Mesothelial cell of epicardium (in vitro differentiated cells): ENCODE measurements at regions not wholly inside any gene's neighbourhood (a gene's known extent, or its start where the extent isn't known, plus 50 kb on each side); places are given as distances from the start of the nearest gene placed in this dataset.

Source experiments
- DNase-seq, 2 experiments: peaks; one replicate each; pipeline ENCODE4 v3.0.0; 2021; ENCODE audit warnings: low spot score in 2 of 2; ENCODE audit not compliant: unreplicated experiment in 2 of 2
- H3K27ac Mint-ChIP-seq: 2 replicates; pipeline ENCODE4 v1.8.0; 2021; ENCODE audit warnings: mixed read lengths
- H3K27me3 Mint-ChIP-seq: 2 replicates; pipeline ENCODE4 v1.8.0; 2021; ENCODE audit warnings: low read depth, mixed read lengths
- H3K36me3 Mint-ChIP-seq: 2 replicates; pipeline ENCODE4 v1.8.0; 2021; ENCODE audit warnings: mixed read lengths
- H3K4me1 Mint-ChIP-seq: 2 replicates; pipeline ENCODE4 v1.8.0; 2021; ENCODE audit warnings: mixed read lengths
- H3K4me3 Mint-ChIP-seq: 2 replicates; pipeline ENCODE4 v1.8.0; 2021; ENCODE audit warnings: mild to moderate bottlenecking, moderate library complexity, mixed read lengths
- H3K9me3 Mint-ChIP-seq: 2 replicates; pipeline ENCODE4 v1.8.0; 2021; ENCODE audit warnings: mixed read lengths
- TF ChIP-seq, protein P1 (sequence below): fragments of 200-600 bp; sonication (generic); IDR thresholded peaks from one replicate; pipeline ENCODE4 v1.5.0; 2021; ENCODE audit warnings: antibody characterized with exemption; ENCODE audit not compliant: unreplicated experiment

DNA sequence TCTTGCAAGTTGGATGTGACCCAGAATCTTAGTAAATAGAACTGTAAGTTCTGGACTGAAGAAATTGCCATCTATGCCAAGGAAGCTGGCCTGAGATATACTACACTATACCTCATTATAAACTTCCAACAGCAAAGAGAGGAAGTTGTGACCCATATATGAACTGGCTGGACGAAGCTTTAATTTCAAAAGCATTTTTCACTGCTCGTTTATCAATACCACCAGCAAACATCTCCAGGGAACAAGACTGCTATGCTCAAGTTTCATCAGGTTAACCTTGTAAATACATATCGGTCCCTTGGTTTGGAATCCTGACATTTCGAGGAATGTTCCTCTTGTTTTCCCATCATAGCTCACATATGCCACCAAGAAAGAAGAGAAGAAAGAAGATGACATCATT is 334.5 kb upstream of the IGFBP7 start:
- Mint-ChIP-seq H3K4me3 (no peak overlapping the region), H3K27me3 (no peaks in the 10 kb centered on the region), H3K27ac (no peak overlapping the region), H3K4me1 (peaks cover 46% of the 10 kb centered on the region), H3K9me3 (peaks cover 10% of the 10 kb centered on the region), H3K36me3 (peaks cover 2% of the 10 kb centered on the region)
- TF ChIP-seq, protein P1, sequence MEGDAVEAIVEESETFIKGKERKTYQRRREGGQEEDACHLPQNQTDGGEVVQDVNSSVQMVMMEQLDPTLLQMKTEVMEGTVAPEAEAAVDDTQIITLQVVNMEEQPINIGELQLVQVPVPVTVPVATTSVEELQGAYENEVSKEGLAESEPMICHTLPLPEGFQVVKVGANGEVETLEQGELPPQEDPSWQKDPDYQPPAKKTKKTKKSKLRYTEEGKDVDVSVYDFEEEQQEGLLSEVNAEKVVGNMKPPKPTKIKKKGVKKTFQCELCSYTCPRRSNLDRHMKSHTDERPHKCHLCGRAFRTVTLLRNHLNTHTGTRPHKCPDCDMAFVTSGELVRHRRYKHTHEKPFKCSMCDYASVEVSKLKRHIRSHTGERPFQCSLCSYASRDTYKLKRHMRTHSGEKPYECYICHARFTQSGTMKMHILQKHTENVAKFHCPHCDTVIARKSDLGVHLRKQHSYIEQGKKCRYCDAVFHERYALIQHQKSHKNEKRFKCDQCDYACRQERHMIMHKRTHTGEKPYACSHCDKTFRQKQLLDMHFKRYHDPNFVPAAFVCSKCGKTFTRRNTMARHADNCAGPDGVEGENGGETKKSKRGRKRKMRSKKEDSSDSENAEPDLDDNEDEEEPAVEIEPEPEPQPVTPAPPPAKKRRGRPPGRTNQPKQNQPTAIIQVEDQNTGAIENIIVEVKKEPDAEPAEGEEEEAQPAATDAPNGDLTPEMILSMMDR = no peak
- DNase-seq = no peak

DNA sequence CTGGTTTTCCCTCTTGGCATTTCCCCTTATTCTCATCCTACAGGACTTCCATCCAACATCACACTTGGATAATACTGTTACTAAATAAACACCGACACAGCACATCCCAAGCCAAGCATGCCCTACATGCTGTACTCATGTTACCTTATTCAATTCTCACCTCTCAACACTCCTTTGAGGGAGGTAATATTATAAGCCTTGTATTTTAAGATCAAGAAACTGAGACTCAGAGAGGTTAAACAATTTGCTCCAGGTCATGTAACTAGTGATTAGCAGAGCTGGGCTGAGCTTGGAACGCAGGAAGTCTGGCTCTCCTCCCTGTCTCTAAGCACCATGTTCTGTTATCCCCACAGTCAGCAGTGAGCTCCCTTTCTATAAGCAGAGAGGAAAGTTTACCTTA is 333.6 kb upstream of the IGFBP7 start:
- Mint-ChIP-seq H3K27ac (no peak overlapping the region), H3K9me3 (peaks cover 5% of the 10 kb centered on the region), H3K36me3 (peaks cover under 1% of the 10 kb centered on the region), H3K4me1 (peaks cover 46% of the 10 kb centered on the region), H3K4me3 (no peak overlapping the region), H3K27me3 (no peaks in the 10 kb centered on the region)
- TF ChIP-seq, protein P1 = no peak
- DNase-seq = no peak

DNA sequence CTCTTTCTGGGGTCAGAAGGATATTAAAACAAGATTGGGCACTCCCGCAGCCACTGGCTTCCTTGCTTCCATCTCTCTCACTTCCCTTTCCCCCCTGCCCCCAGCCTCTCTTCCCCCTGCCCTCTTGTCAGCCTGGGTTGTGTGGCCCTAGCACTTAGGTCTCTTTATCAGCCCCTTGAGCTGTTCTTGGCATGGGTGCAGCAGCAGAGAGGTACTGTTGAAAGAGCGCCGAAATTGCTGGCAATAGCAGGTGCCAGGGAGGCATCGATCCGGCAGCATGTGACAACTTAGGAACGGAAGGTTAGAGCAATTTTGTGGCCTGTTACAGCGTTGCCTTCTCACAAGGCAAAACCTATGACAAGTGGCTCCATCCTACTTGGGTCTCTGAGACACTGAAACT is 333.1 kb upstream of the IGFBP7 start:
- Mint-ChIP-seq H3K4me1 (peaks cover 46% of the 10 kb centered on the region), H3K36me3 (no peaks in the 10 kb centered on the region), H3K4me3 (no peak overlapping the region), H3K27ac (no peak overlapping the region), H3K9me3 (peaks cover under 1% of the 10 kb centered on the region), H3K27me3 (no peaks in the 10 kb centered on the region)
- TF ChIP-seq, protein P1 = no peak
- DNase-seq = no peak

DNA sequence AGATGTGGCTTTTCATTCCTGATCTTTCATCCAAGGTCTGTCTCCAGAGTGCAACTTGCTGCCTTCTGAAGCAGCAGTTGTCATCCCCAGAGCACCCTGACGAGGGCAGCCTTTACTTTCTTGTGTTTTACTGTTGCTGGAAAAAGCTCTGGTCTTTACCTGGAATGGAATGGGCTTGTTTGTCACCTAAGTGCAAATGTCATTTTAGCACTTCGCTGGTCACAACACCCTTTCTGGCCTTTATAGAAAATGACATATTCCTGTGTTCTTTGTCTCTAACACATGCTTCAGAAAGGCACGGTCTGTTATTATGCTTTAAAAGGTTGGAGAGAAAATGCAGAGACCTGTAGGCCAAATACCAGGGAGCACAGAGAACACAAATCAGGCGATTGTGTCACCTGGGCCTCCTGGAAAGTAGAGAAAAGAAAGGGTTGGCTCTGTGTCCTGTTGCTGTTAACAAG is 332.7 kb upstream of the IGFBP7 start:
- H3K27me3 Mint-ChIP-seq = no peaks in the 10 kb centered on the region
- no peaks in the 10 kb centered on the region for H3K36me3 Mint-ChIP-seq
- H3K4me3 Mint-ChIP-seq = no peak overlapping the region
- peak; percentile 27 to 70 for DNase-seq
- H3K4me1 Mint-ChIP-seq = peaks cover 46% of the 10 kb centered on the region
- TF ChIP-seq, protein P1 = peak; percentile 73
- H3K27ac Mint-ChIP-seq = no peak overlapping the region
- no peaks in the 10 kb centered on the region for H3K9me3 Mint-ChIP-seq

DNA sequence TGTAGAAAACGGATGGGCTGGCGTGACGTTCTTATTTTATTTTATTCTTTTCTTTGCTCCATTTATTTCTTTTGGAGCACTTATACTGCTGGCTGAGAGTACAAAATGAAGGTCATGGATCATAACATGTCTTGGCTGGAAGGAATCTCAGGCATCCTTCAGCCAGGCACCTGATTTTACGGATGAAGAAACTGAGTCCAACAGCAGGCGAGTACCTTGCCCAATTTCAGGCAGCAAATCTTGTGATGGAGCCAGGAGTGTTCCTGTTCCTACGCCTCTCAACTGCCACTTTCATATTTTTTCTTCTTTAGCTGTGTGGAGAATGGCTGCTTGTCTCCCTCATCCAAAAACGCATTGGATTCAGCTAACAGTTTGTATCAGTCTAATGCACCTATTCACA is 332.1 kb upstream of the IGFBP7 start:
- Mint-ChIP-seq H3K27ac (no peak overlapping the region), H3K36me3 (no peaks in the 10 kb centered on the region), H3K4me3 (no peak overlapping the region), H3K9me3 (no peaks in the 10 kb centered on the region), H3K4me1 (peaks cover 44% of the 10 kb centered on the region), H3K27me3 (no peaks in the 10 kb centered on the region)
- TF ChIP-seq, protein P1 = no peak
- no peak for DNase-seq

DNA sequence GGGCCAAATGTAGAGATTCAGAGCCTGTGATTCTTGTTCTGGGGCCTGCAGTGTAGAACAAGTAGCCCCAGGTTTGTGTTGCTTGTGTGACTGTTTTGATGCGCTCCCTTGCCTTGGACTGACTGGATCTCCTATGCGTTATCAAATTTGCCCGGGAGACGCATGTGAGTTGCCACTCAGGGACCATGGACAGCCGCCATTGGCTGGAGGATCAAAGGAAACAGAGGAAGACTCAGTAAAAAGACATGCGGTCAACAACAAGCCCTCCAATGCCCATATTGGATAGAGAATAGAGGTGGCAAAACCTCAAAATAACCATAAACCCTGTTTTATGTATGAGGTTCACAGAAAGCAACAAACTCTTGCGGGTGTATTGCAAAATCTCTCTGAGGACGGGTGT is 327.5 kb upstream of the IGFBP7 start:
- H3K4me1 Mint-ChIP-seq = peaks cover 13% of the 10 kb centered on the region
- no peaks in the 10 kb centered on the region for H3K27me3 Mint-ChIP-seq
- no peak overlapping the region for H3K4me3 Mint-ChIP-seq
- H3K27ac Mint-ChIP-seq = no peak overlapping the region
- TF ChIP-seq, protein P1 = no peak
- no peaks in the 10 kb centered on the region for H3K36me3 Mint-ChIP-seq
- no peaks in the 10 kb centered on the region for H3K9me3 Mint-ChIP-seq
- no peak for DNase-seq
